ENCODE measurements at regions not wholly inside any gene's neighbourhood (a gene's known extent, or its start where the extent isn't known, plus 50 kb on each side); places are given as distances from the start of the nearest gene placed in this dataset.

DNA sequence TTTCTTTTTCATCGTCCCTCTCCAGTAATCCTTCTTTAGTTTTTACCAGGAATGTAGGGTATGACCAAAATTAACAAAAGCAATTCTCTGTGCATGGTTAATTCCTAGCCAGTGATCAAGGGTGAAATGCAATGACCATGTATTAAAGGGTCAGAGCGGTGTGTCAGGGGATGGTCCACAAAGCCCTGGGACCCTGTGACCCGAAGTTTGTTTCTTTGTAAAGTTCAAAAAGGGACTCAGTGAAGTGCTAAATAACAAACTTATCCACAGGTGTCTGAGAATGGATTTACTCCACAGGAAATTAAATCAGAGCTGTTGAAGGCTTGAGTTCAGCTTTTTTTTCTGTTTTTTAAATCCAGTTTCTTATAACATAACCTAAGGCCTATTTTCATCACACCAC, 375.7 kb downstream of the GJA1 start:
- H3K27ac ChIP-seq: no peak overlapping the region
- no peaks in the 10 kb centered on the region for H3K79me2 ChIP-seq
- H3K4me3 ChIP-seq (ENCODE audit: low read depth, low read length): no peak overlapping the region
- H3K9ac ChIP-seq: no peak overlapping the region
- no peaks in the 10 kb centered on the region for H3K4me1 ChIP-seq
- no peaks in the 10 kb centered on the region for H3K9me3 ChIP-seq (ENCODE audit: control insufficient read depth, low read length)
- H3K36me3 ChIP-seq (ENCODE audit: control insufficient read depth, insufficient read depth, low read length): no peaks in the 10 kb centered on the region
- TF ChIP-seq, protein P1, sequence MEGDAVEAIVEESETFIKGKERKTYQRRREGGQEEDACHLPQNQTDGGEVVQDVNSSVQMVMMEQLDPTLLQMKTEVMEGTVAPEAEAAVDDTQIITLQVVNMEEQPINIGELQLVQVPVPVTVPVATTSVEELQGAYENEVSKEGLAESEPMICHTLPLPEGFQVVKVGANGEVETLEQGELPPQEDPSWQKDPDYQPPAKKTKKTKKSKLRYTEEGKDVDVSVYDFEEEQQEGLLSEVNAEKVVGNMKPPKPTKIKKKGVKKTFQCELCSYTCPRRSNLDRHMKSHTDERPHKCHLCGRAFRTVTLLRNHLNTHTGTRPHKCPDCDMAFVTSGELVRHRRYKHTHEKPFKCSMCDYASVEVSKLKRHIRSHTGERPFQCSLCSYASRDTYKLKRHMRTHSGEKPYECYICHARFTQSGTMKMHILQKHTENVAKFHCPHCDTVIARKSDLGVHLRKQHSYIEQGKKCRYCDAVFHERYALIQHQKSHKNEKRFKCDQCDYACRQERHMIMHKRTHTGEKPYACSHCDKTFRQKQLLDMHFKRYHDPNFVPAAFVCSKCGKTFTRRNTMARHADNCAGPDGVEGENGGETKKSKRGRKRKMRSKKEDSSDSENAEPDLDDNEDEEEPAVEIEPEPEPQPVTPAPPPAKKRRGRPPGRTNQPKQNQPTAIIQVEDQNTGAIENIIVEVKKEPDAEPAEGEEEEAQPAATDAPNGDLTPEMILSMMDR (IDR thresholded peaks at IDR 0.05): no peak
- no peak overlapping the region for H3K4me2 ChIP-seq (ENCODE audit: low read length)
- no peak overlapping the region for H2AFZ ChIP-seq
- no peaks in the 10 kb centered on the region for H3K27me3 ChIP-seq (ENCODE audit: control insufficient read depth, insufficient read depth, low read length)

DNA sequence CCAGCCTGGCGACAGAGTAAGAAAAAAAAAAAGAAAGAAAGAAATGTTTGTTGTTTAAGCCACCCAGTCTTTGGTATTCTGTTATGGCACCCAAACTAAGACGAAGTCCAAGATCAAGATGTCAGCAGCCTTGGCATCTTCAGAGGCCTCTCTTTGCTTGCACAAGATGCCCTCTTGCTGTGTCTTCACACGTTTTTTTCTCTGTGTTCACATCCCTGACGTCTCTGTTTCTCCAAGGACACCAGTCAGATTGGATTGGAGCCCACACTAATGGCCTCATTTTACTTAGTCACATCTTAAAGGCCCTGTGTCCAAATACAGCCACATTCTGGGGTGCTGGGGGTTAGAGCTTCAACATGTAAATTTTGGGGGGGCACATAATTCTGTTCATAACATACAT, 380.9 kb downstream of the GJA1 start:
- H3K4me3 ChIP-seq (ENCODE audit: low read depth, low read length): no peak overlapping the region
- H3K27me3 ChIP-seq (ENCODE audit: control insufficient read depth, insufficient read depth, low read length): no peaks in the 10 kb centered on the region
- no peaks in the 10 kb centered on the region for H3K79me2 ChIP-seq
- no peaks in the 10 kb centered on the region for H3K9me3 ChIP-seq (ENCODE audit: control insufficient read depth, low read length)
- TF ChIP-seq, protein P1 (IDR thresholded peaks at IDR 0.05): no peak
- no peaks in the 10 kb centered on the region for H3K4me1 ChIP-seq
- no peaks in the 10 kb centered on the region for H3K36me3 ChIP-seq (ENCODE audit: control insufficient read depth, insufficient read depth, low read length)
- no peak overlapping the region for H3K4me2 ChIP-seq (ENCODE audit: low read length)
- no peak overlapping the region for H2AFZ ChIP-seq
- H3K27ac ChIP-seq: no peak overlapping the region
- no peak overlapping the region for H3K9ac ChIP-seq

DNA sequence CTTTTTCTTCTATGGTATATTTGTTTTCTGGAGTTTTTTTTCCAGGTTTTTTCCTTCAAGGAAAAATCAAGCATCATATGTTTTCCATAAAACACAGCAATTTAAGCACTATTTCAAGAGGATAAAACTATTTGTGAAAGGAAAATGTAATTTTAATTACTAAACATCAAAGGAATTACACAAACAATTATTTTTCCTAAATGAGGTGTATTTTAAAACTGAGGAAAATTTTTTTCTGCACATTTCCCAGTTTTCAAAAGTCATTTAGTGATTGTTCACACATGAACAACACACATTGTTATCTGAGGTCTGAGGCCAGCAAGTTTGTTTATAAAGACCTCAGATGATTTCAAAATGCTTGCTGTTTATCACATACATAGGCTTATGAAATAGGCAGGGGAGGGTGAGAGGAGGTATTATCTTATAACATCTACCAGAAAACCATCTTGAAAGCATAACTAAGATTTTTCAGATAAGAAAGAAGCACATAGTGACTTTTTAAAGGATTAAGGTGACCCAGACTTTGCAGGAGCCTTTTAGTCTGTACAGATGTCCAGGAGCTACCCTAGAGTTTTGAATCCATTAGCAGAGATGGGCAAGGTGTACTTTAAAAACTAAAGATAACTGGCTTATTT, 381.6 kb downstream of the GJA1 start:
- no peak overlapping the region for H2AFZ ChIP-seq
- no peaks in the 10 kb centered on the region for H3K27me3 ChIP-seq (ENCODE audit: control insufficient read depth, insufficient read depth, low read length)
- H3K36me3 ChIP-seq (ENCODE audit: control insufficient read depth, insufficient read depth, low read length): no peaks in the 10 kb centered on the region
- H3K4me3 ChIP-seq (ENCODE audit: low read depth, low read length): no peak overlapping the region
- TF ChIP-seq, protein P1 (IDR thresholded peaks at IDR 0.05): no peak
- H3K27ac ChIP-seq: no peak overlapping the region
- H3K4me2 ChIP-seq (ENCODE audit: low read length): no peak overlapping the region
- no peaks in the 10 kb centered on the region for H3K4me1 ChIP-seq
- H3K9me3 ChIP-seq (ENCODE audit: control insufficient read depth, low read length): no peaks in the 10 kb centered on the region
- H3K9ac ChIP-seq: no peak overlapping the region
- H3K79me2 ChIP-seq: no peaks in the 10 kb centered on the region

DNA sequence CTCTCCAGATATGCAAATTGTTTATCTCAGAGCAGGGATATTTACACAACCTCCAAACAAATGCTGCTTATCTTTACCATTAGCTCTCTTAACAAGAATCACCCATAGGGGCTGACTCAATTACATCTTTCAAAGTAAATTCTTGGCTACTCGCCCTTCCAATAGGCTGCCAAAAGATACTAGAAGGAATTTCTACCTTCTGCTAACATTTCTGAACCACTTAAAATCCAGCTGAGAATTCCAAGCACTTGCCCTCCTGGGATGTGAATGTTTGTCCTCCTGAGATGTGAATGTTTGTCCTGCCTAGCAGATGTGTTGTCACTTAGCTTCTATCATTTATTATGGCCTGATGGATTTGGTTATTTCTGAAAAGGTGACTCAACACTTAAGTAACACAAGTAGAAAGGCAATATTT, 388.0 kb downstream of the GJA1 start:
- no peak overlapping the region for H2AFZ ChIP-seq
- no peaks in the 10 kb centered on the region for H3K36me3 ChIP-seq (ENCODE audit: control insufficient read depth, insufficient read depth, low read length)
- H3K4me1 ChIP-seq: no peaks in the 10 kb centered on the region
- TF ChIP-seq, protein P1 (IDR thresholded peaks at IDR 0.05): no peak
- no peaks in the 10 kb centered on the region for H3K9me3 ChIP-seq (ENCODE audit: control insufficient read depth, low read length)
- H3K4me3 ChIP-seq (ENCODE audit: low read depth, low read length): no peak overlapping the region
- no peak overlapping the region for H3K9ac ChIP-seq
- no peaks in the 10 kb centered on the region for H3K79me2 ChIP-seq
- H3K27ac ChIP-seq: no peak overlapping the region
- no peaks in the 10 kb centered on the region for H3K27me3 ChIP-seq (ENCODE audit: control insufficient read depth, insufficient read depth, low read length)
- no peak overlapping the region for H3K4me2 ChIP-seq (ENCODE audit: low read length)

DNA sequence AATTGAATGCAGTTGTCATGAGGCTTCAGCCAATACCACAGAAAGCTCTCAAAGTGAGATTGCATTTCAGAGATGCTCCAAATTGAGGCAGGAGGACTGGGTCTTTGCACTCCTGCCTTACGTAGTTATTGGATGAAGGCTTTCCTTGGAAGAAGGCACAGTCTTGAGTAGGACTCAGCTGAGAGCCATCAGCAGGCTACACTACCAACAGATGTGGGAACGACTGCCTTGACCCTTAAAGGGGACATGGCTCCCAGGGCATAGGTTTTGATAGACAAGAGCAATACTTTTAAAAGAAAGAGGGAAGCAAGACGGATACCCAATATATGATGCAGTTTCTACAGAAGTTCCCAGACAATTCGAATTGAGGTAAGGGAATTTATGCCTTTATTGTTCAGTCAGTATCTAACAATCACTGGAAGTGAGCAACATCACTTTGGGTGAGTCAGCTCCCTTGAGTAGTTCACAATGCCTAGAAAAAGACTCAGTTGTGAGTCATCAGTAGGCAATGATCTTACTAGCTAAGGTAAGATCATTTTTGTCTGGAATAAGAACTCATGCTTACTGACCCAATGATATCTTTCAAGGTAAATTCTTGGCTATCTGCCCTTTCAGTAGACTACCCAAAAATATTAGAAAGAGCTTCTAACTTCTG, 390.8 kb downstream of the GJA1 start:
- Histone ChIP-seq H3K4me2 (ENCODE audit: low read length) (no peak overlapping the region), H3K27me3 (ENCODE audit: control insufficient read depth, insufficient read depth, low read length) (no peaks in the 10 kb centered on the region), H3K27ac (no peak overlapping the region), H2AFZ (no peak overlapping the region), H3K4me3 (ENCODE audit: low read depth, low read length) (no peak overlapping the region), H3K9me3 (ENCODE audit: control insufficient read depth, low read length) (no peaks in the 10 kb centered on the region), H3K4me1 (no peaks in the 10 kb centered on the region), H3K79me2 (no peaks in the 10 kb centered on the region), H3K9ac (no peak overlapping the region), H3K36me3 (ENCODE audit: control insufficient read depth, insufficient read depth, low read length) (no peaks in the 10 kb centered on the region)
- TF ChIP-seq, protein P1 (IDR thresholded peaks at IDR 0.05): no peak

Data from parathyroid adenoma (tissue), 2 donors.